Activated CD4-positive, alpha-beta T cell treated with anti-CD3 and anti-CD28 coated beads, Interleukin-2, amount 10 ng/mL, durations not matched to agents 7 days and 5 days (primary cell): ENCODE measurements at regions not wholly inside any gene's neighbourhood (a gene's known extent, or its start where the extent isn't known, plus 50 kb on each side); places are given as distances from the start of the nearest gene placed in this dataset.

Experiments used
- CTCF ChIA-PET: fragments of 350-600 bp; sonication (Branson Sonifier 250); formaldehyde crosslinking; loops from one replicate; lab custom pipeline; 2021; ENCODE audit warnings: antibody characterized with exemption; lab: Charles Lee
- POLR2A ChIA-PET: fragments of 350-600 bp; sonication (Branson Sonifier 250); formaldehyde crosslinking; loops from one replicate; lab custom pipeline; 2021; ENCODE audit warnings: antibody characterized with exemption; lab: Charles Lee
- DNase-seq: peaks from one replicate; pipeline ENCODE4 v3.0.0-alpha.2; 2020
- H3K27ac Mint-ChIP-seq: one replicate; pipeline ENCODE4 v1.8.0; 2021; ENCODE audit warnings: mild to moderate bottlenecking, moderate library complexity, mixed read lengths
- H3K27me3 Mint-ChIP-seq: one replicate; pipeline ENCODE4 v1.8.0; 2021; ENCODE audit warnings: mixed read lengths
- H3K36me3 Mint-ChIP-seq: one replicate; pipeline ENCODE4 v1.8.0; 2021; ENCODE audit warnings: low read depth, mixed read lengths
- H3K4me1 Mint-ChIP-seq: one replicate; pipeline ENCODE4 v1.8.0; 2021; ENCODE audit warnings: mixed read lengths
- H3K4me3 Mint-ChIP-seq: one replicate; pipeline ENCODE4 v1.8.0; 2021; ENCODE audit warnings: mild to moderate bottlenecking, moderate library complexity, mixed read lengths
- H3K9me3 Mint-ChIP-seq: one replicate; pipeline ENCODE4 v1.8.0; 2021; ENCODE audit warnings: mixed read lengths

- Mint-ChIP-seq H3K27ac (no peak overlapping the region), H3K27me3 (peaks cover 4% of the 10 kb centered on the region), H3K9me3 (no peaks in the 10 kb centered on the region), H3K4me1 (no peaks in the 10 kb centered on the region), H3K4me3 (no peak overlapping the region), H3K36me3 (no peaks in the 10 kb centered on the region)
- ChIA-PET POLR2A (no interaction called here), CTCF (no interaction called here)
- no peak for DNase-seq
Measured at GRCh38 chr3:110783541-110783940, 288.1 kb upstream of the NECTIN3 start.

GRCh38 chr3:110788794-110789193 lies 282.8 kb upstream of the NECTIN3 start:
- Mint-ChIP-seq H3K4me3 (no peak overlapping the region), H3K27me3 (peaks cover 6% of the 10 kb centered on the region), H3K4me1 (no peaks in the 10 kb centered on the region), H3K27ac (no peak overlapping the region), H3K36me3 (no peaks in the 10 kb centered on the region), H3K9me3 (no peaks in the 10 kb centered on the region)
- POLR2A ChIA-PET = interaction anchor here (1.1 kb wide), 1 partner anchor 11 kb away, joined by 5 read pairs; no protein-coding TSS in a partner anchor
- CTCF ChIA-PET = no interaction called here
- DNase-seq = no peak

- H3K27ac Mint-ChIP-seq = no peak overlapping the region
Measured at GRCh38 chr3:110789315-110789714, 282.3 kb upstream of the NECTIN3 start.

DNA sequence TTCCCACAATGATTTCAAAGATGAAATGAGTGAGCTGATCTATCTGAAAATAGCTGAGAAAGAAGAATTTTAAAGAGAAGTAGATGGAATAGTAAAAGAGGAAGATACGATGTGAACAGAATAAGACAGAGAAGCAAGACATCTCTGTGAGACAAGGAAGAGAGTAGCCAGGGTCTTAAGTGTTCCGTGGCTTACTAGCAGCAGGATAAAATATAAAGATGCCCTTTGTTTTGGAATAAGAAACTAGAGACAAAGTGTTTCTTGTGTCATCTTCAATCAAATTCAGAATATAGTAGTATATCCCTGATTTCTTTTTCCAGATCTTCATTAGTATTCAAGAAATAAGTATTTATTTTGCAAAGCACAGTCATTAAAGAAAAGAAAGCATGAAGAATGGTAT lies 281.0 kb upstream of the NECTIN3 start:
- H3K27ac Mint-ChIP-seq = no peak overlapping the region
- DNase-seq = no peak
- no peaks in the 10 kb centered on the region for H3K4me1 Mint-ChIP-seq
- CTCF ChIA-PET = interaction anchor here (1.2 kb wide), 1 partner anchor 9 kb away, joined by 3 read pairs; no protein-coding TSS in a partner anchor
- POLR2A ChIA-PET = no interaction called here
- no peaks in the 10 kb centered on the region for H3K36me3 Mint-ChIP-seq
- no peak overlapping the region for H3K4me3 Mint-ChIP-seq
- H3K9me3 Mint-ChIP-seq = no peaks in the 10 kb centered on the region
- H3K27me3 Mint-ChIP-seq = peaks cover 6% of the 10 kb centered on the region

More at GRCh38 chr3:110789315-110789714, 282.3 kb upstream of the NECTIN3 start:
- CTCF ChIA-PET = no interaction called here
- peaks cover 6% of the 10 kb centered on the region for H3K27me3 Mint-ChIP-seq
- POLR2A ChIA-PET = interaction anchor here (1.1 kb wide), 1 partner anchor 12 kb away, joined by 5 read pairs; no protein-coding TSS in a partner anchor
- no peaks in the 10 kb centered on the region for H3K36me3 Mint-ChIP-seq
- H3K4me3 Mint-ChIP-seq = no peak overlapping the region
- H3K9me3 Mint-ChIP-seq = no peaks in the 10 kb centered on the region
- no peaks in the 10 kb centered on the region for H3K4me1 Mint-ChIP-seq
- no peak for DNase-seq

DNA sequence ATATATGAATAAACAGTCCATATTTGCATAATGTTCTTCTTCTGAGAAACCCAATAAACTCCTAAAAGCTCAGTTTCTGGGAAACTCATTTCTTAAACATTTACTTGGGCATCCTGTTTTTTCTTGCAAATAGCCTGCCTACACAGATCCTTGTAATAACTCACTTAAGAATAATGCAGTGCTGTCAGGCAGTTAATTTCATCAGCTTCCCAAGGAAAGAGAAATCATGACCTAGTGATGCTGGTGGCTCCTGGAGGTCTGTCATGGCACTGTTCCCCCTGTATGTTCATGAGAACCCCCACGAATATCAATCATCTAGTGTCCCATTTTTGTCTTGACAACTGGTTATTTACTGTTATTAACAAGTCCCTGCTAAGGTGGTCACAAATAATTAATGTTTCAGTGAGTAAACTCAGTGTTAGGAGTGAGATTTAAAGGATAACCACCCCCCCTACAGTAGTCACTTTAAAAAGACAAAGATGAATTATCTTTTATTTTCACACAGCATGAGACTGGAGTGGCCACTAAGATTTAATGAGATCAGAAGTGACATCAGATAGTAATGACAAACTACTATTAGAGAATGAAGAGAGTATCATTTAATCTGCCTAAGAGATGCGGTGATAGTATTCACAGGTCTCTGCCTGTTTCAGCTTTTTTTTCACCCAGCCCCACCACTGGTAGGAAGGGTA lies 279.5 kb upstream of the NECTIN3 start:
- Mint-ChIP-seq H3K4me1 (no peaks in the 10 kb centered on the region), H3K27ac (no peak overlapping the region), H3K9me3 (no peaks in the 10 kb centered on the region), H3K27me3 (peaks cover 6% of the 10 kb centered on the region), H3K36me3 (no peaks in the 10 kb centered on the region), H3K4me3 (no peak overlapping the region)
- ChIA-PET CTCF (interaction anchor here (0.6 to 1.2 kb wide), 2 partner anchors 8 to 361 kb away, joined by 3 read pairs; no protein-coding TSS in a partner anchor), POLR2A (no interaction called here)
- DNase-seq = no peak

GRCh38 chr3:110793611-110794010 lies 278.0 kb upstream of the NECTIN3 start:
- POLR2A ChIA-PET = no interaction called here
- Mint-ChIP-seq H3K36me3 (no peaks in the 10 kb centered on the region), H3K9me3 (no peaks in the 10 kb centered on the region), H3K27ac (no peak overlapping the region), H3K27me3 (peaks cover 3% of the 10 kb centered on the region), H3K4me3 (no peak overlapping the region), H3K4me1 (no peaks in the 10 kb centered on the region)
- CTCF ChIA-PET = no interaction called here
- DNase-seq = no peak

- Mint-ChIP-seq H3K4me1 (no peaks in the 10 kb centered on the region), H3K27me3 (peaks cover 5% of the 10 kb centered on the region), H3K27ac (no peak overlapping the region), H3K4me3 (no peak overlapping the region), H3K9me3 (no peaks in the 10 kb centered on the region), H3K36me3 (no peaks in the 10 kb centered on the region)
- ChIA-PET POLR2A (no interaction called here), CTCF (no interaction called here)
- DNase-seq = no peak
Measured at GRCh38 chr3:110795163-110795562, 276.5 kb upstream of the NECTIN3 start.

- DNase-seq = no peak
- H3K4me3 Mint-ChIP-seq = no peak overlapping the region
- peaks cover 5% of the 10 kb centered on the region for H3K27me3 Mint-ChIP-seq
- peaks cover 4% of the 10 kb centered on the region for H3K4me1 Mint-ChIP-seq
- H3K36me3 Mint-ChIP-seq = no peaks in the 10 kb centered on the region
- no peaks in the 10 kb centered on the region for H3K9me3 Mint-ChIP-seq
- POLR2A ChIA-PET = no interaction called here
- CTCF ChIA-PET = interaction anchor here (1.3 kb wide), 1 partner anchor 8 kb away, joined by 3 read pairs; no protein-coding TSS in a partner anchor
- H3K27ac Mint-ChIP-seq = no peak overlapping the region
Measured at GRCh38 chr3:110799271-110799670, 272.3 kb upstream of the NECTIN3 start.

GRCh38 chr3:110804856-110805255 lies 266.8 kb upstream of the NECTIN3 start:
- Mint-ChIP-seq H3K27me3 (peaks cover 5% of the 10 kb centered on the region), H3K9me3 (no peaks in the 10 kb centered on the region), H3K27ac (no peak overlapping the region), H3K36me3 (no peaks in the 10 kb centered on the region), H3K4me3 (no peak overlapping the region), H3K4me1 (peaks cover 4% of the 10 kb centered on the region)
- no peak for DNase-seq
- POLR2A ChIA-PET = no interaction called here
- CTCF ChIA-PET = no interaction called here

GRCh38 chr3:110806924-110807323 lies 264.7 kb upstream of the NECTIN3 start:
- peaks cover 4% of the 10 kb centered on the region for H3K4me1 Mint-ChIP-seq
- CTCF ChIA-PET = interaction anchor here (0.5 to 1.0 kb wide), 3 partner anchors 16 to 1110 kb away, joined by 3 to 4 read pairs (median 3); no protein-coding TSS in a partner anchor
- POLR2A ChIA-PET = no interaction called here
- H3K27ac Mint-ChIP-seq = no peak overlapping the region
- no peaks in the 10 kb centered on the region for H3K36me3 Mint-ChIP-seq
- no peak for DNase-seq
- peaks cover 13% of the 10 kb centered on the region for H3K27me3 Mint-ChIP-seq
- H3K4me3 Mint-ChIP-seq = no peak overlapping the region
- H3K9me3 Mint-ChIP-seq = no peaks in the 10 kb centered on the region

- ChIA-PET CTCF (no interaction called here), POLR2A (no interaction called here)
- H3K9me3 Mint-ChIP-seq = no peaks in the 10 kb centered on the region
- no peak overlapping the region for H3K4me3 Mint-ChIP-seq
- peaks cover 20% of the 10 kb centered on the region for H3K27me3 Mint-ChIP-seq
- DNase-seq = no peak
- no peak overlapping the region for H3K27ac Mint-ChIP-seq
- H3K36me3 Mint-ChIP-seq = no peaks in the 10 kb centered on the region
- peaks cover 4% of the 10 kb centered on the region for H3K4me1 Mint-ChIP-seq
Measured at GRCh38 chr3:110808630-110809029, 263.0 kb upstream of the NECTIN3 start.

- H3K36me3 Mint-ChIP-seq = no peaks in the 10 kb centered on the region
- ChIA-PET CTCF (no interaction called here), POLR2A (no interaction called here)
- peaks cover 21% of the 10 kb centered on the region for H3K27me3 Mint-ChIP-seq
- H3K4me3 Mint-ChIP-seq = no peak overlapping the region
- H3K4me1 Mint-ChIP-seq = peaks cover 19% of the 10 kb centered on the region
- no peak for DNase-seq
- no peaks in the 10 kb centered on the region for H3K9me3 Mint-ChIP-seq
- H3K27ac Mint-ChIP-seq = no peak overlapping the region
Measured at GRCh38 chr3:110810356-110810755, 261.3 kb upstream of the NECTIN3 start.

GRCh38 chr3:110811050-110811449 lies 260.6 kb upstream of the NECTIN3 start:
- POLR2A ChIA-PET = no interaction called here
- Mint-ChIP-seq H3K4me3 (no peak overlapping the region), H3K27me3 (peaks cover 21% of the 10 kb centered on the region), H3K4me1 (peaks cover 19% of the 10 kb centered on the region), H3K36me3 (no peaks in the 10 kb centered on the region), H3K27ac (no peak overlapping the region), H3K9me3 (no peaks in the 10 kb centered on the region)
- CTCF ChIA-PET = interaction anchor here (0.5 kb wide), 1 partner anchor 195 kb away, joined by 3 read pairs; no protein-coding TSS in a partner anchor
- DNase-seq = no peak
